HG03139 (cell line): ENCODE measurements at regions not wholly inside any gene's neighbourhood (a gene's known extent, or its start where the extent isn't known, plus 50 kb on each side); places are given as distances from the start of the nearest gene placed in this dataset.

Experiments used
- ATAC-seq: cut with Tn5 transposase; IDR thresholded peaks from one replicate; pipeline ENCODE4 v1.9.1; 2021; ENCODE audit not compliant: unreplicated experiment

- ATAC-seq, result no peak
Measured at GRCh38 chr6:87995461-87995860, 52.2 kb upstream of the SPACA1 start.

DNA sequence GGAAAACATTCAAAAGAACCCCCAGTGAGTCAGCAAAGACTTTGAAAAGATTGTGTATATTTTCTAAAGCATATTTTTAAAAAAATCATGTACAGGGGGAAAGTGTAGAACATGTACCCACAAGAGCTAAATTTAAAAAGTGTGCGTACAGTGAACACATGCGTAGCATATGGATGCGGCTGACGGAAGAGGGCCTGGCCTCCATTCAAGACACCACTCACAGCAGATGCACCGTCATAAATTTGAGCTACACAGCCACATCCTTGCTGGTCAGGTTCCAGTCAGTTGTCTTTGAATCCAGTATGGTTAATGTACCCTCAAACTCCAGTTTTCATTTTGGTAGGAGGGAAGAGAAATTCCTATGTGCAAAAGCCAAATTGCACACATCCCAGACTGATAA is 54.3 kb upstream of the SPACA1 start:
- ATAC-seq, result no peak

- no peak for ATAC-seq
Measured at GRCh38 chr6:87990871-87991270, 56.8 kb upstream of the SPACA1 start.

GRCh38 chr6:87982134-87982533 is 65.5 kb upstream of the SPACA1 start:
- ATAC-seq, result no peak

GRCh38 chr6:87979737-87980136 is 67.9 kb upstream of the SPACA1 start:
- ATAC-seq, result no peak

DNA sequence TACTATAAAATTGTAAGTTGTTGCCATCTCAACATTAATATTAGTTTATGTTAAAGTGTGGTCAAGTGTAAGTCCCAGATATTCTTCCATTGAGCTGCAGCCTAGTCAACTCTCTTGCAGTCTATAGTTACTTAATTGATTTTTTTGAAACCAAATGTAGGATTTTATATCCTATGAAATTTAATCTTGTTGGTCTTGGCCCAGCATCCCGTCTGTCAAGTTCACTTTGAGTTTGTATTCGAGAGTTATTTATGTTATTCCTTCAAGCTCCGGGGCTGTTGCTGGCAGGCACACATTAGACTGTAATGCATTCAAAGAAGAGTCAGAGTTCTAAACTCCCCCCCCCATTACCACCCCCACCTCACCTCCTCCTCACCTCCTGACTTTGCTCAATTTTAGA is 71.0 kb upstream of the SPACA1 start:
- no peak for ATAC-seq

DNA sequence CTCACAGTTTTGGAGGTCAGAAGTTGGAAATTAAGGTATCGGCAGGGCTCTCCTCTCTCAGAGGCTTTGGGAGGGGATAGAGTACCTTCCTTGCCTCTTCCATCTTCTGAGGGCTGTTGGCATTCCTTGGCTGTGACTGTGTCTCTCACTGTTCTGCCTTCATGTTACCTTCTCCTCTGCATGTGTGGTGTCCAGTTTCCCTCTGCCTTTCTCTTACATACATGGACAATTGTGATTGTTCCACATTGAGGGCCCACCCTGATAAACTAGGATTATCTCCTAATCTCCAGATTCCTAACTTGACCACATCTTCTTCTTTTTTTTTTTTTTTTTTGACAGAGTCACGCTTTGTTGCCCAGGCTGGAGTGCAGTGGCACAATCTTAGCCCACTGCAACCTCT is 72.1 kb upstream of the SPACA1 start:
- ATAC-seq, result no peak

- ATAC-seq, result no peak
Measured at GRCh38 chr6:87972279-87972678, 75.4 kb upstream of the SPACA1 start.

DNA sequence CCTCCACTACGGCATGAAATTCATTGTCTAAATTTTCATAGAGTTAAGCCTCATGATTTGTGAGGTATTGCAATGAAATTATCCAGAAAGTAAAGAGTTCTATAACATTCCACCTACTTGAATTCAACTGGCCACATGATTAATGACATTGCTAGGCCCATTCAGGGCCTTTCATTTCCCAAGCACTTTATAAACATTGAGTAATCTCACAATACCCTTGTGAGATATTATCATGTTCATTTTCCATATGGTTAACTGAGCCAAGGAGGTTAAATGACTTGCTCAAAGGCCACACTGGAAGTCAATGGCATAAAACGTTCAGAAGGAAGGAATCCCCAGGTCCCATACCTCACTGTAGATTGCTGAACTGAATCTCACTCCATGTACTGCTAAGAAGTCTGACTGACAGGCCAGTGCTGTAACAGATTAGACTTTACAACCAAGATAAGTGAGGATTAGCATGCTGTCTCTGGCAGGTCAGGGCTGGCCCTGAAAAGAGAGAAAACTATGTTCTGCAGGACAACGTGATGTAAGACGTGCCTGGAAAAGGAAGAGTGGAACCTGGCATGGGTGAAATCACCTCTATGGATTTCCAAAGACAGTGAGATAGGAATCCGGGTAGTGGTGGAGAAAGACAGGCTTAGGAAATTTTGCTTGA is 75.9 kb upstream of the SPACA1 start:
- ATAC-seq, result no peak

DNA sequence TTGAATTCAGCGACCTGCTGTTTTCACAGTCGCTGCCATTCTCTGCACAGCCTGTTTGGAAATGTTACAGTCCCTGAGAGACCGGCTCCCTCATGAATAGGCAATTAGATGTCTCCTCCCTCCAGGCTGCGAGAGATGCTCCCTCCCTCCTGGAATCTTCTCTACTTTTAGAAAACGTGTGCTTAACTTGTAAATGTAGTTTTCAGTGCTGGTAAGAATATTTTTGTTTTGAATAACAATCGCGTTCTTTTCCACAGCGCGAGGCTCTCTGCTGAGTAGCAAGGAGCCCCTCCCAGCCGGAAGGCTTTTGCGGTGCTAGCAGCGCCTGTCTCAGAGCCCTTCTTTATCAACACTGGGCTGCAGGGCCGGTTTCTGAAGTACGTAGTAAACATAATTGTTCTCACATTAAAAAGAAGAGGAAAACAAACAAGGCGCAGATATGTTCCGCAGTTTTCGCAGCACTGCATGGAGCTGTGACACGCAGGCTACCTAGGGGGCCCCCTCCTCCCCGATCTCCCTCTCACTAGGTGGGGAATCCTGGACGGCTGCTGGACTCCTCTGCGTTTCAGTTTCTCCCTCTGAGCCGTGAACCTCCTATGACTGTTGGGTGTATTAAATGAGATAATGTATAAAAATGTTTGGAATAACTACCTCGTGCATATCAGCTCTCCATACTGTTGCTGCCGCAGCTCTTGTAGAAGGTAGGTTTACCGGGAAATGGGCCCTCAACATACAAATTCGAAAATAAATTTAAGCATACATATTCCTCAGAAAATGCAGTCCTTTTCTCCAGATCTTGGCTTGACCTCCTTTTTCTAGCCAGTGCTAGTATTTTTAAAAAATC is 79.0 kb upstream of the SPACA1 start:
- no peak for ATAC-seq

- ATAC-seq, result no peak
Measured at GRCh38 chr6:87965806-87966205, 81.8 kb upstream of the SPACA1 start.

GRCh38 chr6:87959083-87959482 is 88.6 kb upstream of the SPACA1 start:
- no peak for ATAC-seq

DNA sequence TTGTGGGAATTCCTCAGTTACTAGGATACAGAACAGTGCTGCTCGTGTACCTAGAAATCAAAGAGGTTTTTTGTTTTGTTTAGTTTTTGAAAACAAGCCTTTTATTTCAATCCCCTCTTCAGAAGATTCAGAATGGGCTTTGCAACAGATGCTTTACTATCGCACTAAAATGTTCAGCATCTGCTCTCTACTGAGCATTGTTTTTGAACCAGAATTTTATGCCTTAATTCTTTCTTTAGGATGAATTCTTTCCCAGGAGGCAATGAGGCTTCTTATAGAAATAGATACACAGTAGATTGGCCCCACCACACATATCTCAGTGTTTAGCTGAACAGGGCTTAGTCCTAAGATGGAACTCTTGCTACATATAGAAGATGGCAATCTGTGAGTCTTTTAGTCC is 95.9 kb upstream of the SPACA1 start:
- no peak for ATAC-seq

- no peak for ATAC-seq
Measured at GRCh38 chr6:87950614-87951013, 97.0 kb upstream of the SPACA1 start.

DNA sequence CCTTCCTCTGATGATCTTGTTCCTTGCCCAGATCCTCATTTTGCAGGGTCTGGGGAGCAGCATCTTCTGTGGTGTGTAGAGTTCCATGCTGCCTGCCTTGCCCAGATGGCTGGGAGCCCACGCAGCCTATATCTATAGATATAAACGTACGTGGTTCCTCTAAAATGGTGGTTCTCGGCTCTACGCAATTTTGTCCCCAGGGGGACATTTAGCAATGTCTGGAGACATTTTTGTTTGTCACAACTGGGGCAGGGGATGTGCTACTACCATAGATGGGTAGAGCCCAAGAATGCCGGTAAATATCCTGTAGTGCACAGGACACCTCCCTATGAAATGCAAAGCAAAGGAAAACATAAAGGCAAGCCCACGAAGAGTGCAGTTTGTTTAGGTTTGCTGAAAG is 98.4 kb upstream of the SPACA1 start:
- ATAC-seq, result no peak

GRCh38 chr6:87946669-87947068 is 101.0 kb upstream of the SPACA1 start:
- ATAC-seq, result no peak

- ATAC-seq, result no peak
Measured at GRCh38 chr6:87945966-87946365, 101.7 kb upstream of the SPACA1 start.

DNA sequence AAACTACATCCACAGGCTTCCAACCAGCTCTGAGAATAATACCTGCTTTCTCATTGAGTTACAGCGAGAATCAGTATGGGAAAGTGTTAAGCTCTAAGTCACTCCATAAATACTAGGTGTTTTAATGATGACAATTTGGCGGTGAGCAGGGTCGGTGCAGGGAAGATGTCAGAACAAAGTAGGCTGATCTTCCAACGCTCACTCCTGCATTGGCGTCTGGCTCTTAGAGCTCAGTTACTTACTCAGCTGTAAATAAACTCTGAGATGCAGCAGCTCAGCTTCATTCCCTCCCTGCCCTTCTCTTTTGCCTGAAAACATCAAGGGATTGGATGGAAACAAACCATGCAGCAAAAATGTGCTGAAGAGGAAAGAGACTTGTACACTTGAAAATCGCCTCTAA is 102.5 kb upstream of the SPACA1 start:
- ATAC-seq, result no peak

- no peak for ATAC-seq
Measured at GRCh38 chr6:87944541-87944954, 103.1 kb upstream of the SPACA1 start.

GRCh38 chr6:87943191-87943590 is 104.5 kb upstream of the SPACA1 start:
- ATAC-seq, result no peak

GRCh38 chr6:87941556-87942358 is 105.9 kb upstream of the SPACA1 start:
- no peak for ATAC-seq

DNA sequence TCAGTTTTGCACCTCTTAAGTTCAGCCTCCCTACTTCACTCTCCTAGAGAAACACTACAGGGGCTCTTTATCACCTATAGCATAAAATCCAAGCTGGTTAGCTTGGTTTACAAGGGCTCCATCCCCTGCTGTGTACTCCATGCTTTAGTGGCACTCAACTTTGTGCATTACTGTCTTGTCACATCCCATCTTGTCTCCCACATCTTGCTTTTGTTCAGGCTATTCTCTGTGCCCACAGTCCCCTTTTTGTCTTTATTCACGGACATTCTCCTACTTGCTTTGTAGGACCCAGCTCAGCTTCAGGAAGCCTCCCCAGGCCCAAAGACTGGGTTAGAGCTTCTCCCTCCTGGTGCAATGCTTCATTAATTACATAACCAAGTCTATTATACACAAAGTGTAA is 107.9 kb upstream of the SPACA1 start:
- ATAC-seq, result no peak
